HPDE6-E6E7 (cell line): ENCODE measurements at regions not wholly inside any gene's neighbourhood (a gene's known extent, or its start where the extent isn't known, plus 50 kb on each side); places are given as distances from the start of the nearest gene placed in this dataset.
A peak's percentile ranks its signal among the peaks of the same experiment; 100 is the strongest.

Experiments used
- DNase-seq: peaks from one replicate; pipeline ENCODE4 v3.0.0; 2011; ENCODE audit warnings: missing footprints; ENCODE audit errors: extremely low spot score

DNA sequence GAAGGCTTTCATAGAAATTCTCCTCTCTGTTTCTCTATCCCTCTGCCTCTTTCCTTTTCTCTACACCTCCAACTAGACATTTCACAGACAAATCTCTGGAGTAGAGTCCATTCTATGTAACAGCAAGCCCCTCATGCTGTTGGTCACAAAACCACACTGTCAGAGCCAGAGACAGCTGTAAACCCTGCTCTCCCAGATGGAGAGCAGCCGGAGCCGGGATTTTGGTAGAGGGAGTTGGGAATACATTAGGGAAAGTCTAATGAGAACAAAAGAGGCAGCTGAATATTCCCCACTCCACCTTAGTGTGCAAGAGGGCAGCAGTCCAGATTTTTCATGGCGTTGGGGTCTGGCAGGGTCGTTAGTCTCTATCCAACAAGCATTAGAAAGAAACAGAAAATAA is 68.3 kb upstream of the EDN1 start:
- DNase-seq, result no peak

DNA sequence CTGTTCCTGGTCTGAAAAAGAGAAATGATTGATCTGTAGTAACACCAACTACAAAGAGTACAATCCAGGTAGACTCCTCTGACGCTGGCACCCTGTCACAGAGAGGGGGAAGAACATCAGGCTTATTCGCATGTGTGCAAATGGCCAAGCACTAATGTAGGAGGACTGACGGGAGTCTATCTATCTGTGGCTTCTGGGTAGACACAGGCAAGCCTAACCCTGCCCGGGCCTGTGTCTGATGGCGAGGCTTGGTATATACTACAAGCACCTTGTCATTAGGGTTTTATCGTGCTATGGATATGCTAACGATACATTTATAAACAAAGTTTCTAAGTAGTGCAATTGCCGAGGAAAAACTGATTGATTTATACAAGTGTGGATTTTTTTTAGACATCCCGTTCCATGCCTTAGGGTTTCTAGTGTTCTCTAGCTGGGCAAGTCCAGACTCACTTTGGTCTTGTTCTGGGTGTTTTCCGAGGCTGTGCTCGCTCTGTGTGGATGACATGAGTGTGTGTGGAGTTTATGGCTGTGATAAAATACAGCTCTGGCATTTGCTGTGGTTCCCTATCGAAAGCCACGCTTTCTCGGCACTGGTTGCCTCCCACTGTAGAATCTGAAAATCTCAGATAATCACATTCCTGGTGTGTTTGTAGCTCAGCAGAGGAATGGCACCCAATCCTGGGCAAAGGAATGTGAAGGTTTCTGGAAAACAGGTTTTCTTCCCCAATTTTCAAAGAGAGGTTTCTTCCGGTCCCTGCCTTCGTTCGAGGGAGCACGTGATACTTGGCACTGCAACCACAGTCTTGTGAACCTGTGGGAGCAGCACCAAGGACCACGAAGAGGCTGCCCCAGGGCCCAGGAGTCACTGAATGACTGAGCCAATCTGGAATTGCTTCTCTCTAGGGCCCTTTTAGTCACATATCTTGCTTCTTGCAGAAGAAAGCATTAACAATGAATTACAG is 67.5 kb upstream of the EDN1 start:
- no peak for DNase-seq

DNA sequence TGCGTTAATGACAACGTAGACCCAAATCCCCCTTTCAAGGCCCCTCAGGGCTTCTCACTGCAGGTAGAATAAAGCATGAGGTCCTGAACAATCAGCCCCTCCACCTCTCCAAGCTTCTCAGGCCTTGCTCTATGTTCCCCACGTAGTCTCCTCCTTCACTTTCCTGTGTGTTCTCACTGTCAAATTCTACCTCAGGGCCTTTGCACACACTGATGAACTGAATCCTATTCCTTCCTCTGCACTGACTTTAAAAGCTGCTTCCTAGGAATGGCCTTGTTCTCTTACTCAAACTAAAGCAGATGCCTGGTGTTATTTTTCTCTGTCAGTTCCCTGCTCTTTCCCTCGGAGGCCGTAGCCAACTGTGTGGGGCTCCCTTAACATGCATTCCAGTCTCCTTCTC is 66.8 kb upstream of the EDN1 start:
- no peak for DNase-seq

DNA sequence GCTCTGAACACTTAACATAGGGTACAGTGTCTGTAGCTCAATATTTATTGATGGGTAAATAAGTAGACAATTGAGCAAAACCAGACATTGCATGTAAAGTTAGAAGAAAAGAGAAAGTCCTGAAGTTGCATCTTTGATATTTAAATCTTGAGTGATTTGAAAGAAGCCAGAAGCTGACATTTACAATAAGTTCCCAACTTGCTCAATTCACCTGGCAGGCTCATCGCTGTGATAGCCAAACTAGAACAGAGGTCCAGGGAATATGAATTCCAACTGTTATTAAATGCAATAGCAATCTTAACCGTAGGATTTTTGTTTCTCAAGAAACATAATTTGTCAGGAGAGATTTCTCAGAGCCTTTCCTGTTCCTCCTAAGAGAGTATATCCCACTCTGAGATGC is 65.9 kb upstream of the EDN1 start:
- DNase-seq, result no peak

DNA sequence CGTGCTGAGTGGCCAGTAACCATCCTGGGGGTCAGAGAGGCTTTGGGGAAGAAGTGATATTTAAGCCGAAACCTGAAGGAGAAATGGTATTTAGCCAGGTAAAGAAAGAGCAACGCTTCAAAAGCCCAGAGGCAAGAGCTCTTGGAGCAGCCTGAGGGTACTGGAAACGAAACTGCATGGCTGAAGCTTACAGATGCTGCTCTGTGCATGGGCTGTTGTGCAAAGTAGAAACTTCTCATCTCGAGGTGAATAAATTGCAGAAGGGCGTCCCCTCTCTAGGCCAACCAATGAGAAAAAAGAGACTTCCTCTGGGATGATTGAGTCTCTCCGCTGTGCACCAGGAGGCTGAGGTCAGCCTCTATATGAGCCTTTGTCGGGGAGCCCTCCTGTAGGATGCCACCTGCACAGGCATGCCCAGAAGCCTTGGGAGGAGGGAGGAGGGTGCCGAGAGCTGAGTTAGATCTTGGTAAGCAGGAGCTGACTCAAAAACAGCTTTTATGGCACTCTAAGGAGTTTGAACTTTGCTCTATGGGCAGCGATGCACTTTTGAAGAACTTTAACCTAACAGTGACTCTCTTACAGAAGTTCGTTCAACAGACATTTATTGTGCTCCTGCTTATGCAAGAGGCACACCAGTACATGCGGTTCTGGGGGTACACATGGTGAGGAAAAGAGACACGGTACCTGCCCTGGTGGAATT is 61.6 kb upstream of the EDN1 start:
- DNase-seq, result no peak

DNA sequence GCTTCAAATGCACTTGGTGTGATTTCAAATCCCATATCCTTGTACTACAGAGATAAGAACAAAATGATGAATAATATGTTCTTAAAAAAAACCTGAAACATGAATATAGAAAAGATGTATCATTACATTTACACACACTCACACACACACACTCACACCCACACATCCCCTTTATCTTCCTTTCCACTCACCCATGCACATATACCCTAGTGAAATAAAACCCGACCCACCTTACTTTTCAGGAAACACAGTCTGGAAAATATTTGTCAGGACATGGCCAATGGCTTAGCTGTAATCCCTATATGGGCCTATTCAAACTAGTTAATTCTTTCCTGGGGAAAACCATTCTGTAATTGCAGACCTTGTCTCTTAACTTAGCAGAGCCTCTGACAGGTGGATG is 60.8 kb upstream of the EDN1 start:
- no peak for DNase-seq

DNA sequence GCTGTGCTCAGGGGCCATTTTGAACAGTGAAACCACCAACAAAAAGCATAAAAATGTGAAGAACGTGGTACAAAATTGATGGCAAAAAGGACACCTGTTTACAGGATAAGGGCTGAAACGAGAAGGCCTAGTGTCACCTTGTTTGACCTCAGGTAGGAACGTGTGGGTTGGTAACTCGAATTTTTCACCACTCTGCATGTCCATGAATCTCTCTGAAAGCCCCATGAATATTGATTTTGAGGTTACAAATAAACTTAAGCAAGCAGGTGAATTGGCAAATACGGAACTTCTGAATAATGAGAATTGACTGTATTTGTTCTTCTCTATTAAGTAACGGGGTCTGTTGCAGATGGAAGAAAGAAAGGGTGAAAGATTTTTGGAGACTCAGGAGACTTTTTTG is 59.6 kb upstream of the EDN1 start:
- no peak for DNase-seq

DNA sequence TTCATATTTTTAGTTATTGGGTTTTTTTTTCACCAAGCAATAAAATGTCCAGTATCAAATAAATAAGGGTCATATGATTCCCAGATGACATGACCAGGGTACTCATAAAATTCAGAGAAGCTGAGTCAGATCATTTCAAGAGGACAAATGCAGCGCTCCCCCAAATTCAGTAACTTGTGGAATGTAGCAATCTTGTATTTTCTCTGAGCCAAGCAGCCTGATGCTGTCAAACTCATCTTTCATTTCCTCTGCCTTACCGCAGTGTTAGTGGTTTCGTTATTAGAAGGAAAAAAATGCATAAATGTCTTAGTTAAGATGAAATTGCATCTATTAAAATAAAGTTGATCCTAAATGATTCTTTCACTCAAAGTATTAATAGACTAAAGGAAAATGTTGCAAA is 57.8 kb upstream of the EDN1 start:
- DNase-seq, result no peak

DNA sequence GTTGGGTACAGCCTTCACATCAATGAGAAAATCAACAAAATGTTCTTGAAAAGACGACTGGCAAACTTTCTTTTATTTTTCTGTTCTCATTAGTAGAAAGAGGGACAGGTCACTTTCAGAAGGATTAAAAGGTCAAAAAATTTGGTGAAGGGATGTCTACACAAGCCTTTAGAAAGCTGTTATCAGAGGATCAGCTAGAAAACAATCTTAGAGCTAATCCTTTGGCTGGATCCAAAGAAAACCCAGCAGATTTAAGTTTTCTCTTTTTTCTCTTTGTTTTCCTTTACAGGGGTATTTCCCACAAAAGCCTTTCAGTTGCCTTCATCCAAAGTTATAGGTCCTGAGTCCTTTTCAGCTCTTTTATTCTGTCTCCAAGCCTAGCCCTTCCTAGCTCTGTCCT is 57.3 kb upstream of the EDN1 start:
- DNase-seq, result no peak

DNA sequence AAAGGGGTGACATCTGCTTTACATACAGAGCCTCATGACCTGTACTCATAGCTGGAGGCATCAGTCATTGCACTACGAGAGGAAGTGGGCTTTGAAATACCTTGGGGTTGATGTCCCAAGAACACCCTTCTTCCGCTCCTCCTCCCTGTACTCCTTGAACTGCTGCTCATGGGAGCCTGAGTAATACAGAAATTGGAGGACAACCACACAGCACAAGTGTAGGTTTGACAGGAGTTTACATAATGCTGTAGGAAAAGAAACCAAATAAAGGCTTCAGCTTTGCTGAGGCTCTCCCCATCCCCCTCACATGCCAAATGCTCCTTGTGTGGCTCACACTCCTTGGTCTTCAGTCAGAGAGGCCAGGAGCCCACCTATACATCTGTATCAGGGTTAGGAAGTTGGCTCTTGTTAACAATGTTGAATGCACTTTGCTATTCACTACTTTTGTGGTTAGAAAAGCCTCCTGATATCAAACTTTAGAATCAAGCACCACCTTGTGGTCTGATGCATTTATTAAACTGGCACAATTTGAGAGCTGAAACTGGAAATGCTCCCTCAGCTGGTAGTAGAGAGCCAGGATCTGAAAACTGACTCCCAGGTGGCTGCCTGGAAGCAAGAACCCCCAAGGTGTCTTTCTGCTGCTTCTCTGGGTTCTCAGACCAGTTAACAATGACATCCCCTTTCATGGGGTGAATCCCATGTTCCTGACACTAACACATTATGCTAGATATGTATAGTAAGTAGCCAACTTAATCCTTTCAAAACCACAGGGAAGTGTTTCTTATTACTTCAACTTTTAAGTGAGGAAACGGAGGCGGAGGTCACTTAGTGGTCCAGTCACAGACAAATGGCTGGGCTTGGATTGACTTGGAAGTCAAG is 56.2 kb upstream of the EDN1 start:
- DNase-seq, result peak; percentile 70

DNA sequence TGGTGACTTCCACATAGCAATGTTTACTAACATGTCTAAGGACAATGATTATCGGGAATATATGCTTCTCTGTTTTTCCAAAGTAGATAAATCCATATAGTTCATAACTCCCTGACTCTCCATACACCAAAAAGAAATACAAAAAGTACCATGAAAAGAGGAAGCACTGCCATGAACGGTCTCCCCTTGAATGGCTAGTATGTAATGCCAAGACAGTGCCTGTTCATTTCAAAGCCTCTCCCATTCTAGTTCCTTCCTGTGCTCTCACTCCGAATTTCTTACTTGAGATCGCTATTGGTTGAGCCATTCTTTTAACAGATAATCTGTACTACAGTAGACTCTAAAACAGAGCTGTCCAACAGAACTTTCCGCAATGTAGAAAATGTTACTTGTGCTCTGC is 54.8 kb upstream of the EDN1 start:
- DNase-seq, result no peak

DNA sequence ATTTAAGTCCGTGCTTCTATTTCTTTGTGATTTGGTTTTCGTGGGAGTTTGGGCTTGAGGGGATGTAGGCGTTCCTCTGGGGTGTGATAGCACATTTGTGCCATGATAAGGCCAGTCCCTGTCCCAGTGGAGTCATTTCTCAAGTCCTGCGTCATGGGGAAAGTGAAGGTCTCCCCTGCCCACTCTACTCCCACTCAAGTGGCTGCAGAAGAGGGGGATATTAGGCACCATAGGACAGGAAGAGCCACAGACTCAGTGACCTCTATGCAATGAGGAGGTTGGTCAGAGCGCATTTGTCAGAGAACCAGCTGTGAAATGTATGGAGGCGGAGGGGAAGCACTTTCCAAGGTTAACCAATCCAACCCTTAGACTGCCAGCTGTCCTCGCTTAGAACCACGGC is 51.9 kb upstream of the EDN1 start:
- DNase-seq, result no peak
